ENCODE measurements at regions not wholly inside any gene's neighbourhood (a gene's known extent, or its start where the extent isn't known, plus 50 kb on each side); places are given as distances from the start of the nearest gene placed in this dataset.

- in situ Hi-C loops (cut with HindIII; ENCODE audit: low sequenced_read_pairs), result no loop called here
Observed at GRCh38 chr5:160961038-160961437, 109.0 kb upstream of the ATP10B start.

GRCh38 chr5:160960592-160960991 lies 108.6 kb upstream of the ATP10B start:
- in situ Hi-C loops (cut with HindIII; ENCODE audit: low sequenced_read_pairs), result no loop called here

- in situ Hi-C loops (cut with HindIII; ENCODE audit: low sequenced_read_pairs), result loop anchor here (10.0 kb wide), 1 partner anchor 405 kb away; no protein-coding TSS in a partner anchor
Observed at GRCh38 chr5:160959804-160960203, 107.8 kb upstream of the ATP10B start.

- in situ Hi-C loops (cut with HindIII; ENCODE audit: low sequenced_read_pairs), result loop anchor here (10.0 kb wide), 1 partner anchor 403 kb away; no protein-coding TSS in a partner anchor
Observed at GRCh38 chr5:160957312-160957861, 105.4 kb upstream of the ATP10B start.

GRCh38 chr5:160956051-160956450 lies 104.0 kb upstream of the ATP10B start:
- in situ Hi-C loops (cut with HindIII; ENCODE audit: low sequenced_read_pairs), result loop anchor here (10.0 kb wide), 1 partner anchor 401 kb away; no protein-coding TSS in a partner anchor

GRCh38 chr5:160950311-160950710 lies 98.3 kb upstream of the ATP10B start:
- in situ Hi-C loops (cut with HindIII; ENCODE audit: low sequenced_read_pairs), result loop anchor here (10.0 kb wide), 1 partner anchor 396 kb away; no protein-coding TSS in a partner anchor

GRCh38 chr5:160940725-160941124 lies 88.7 kb upstream of the ATP10B start:
- in situ Hi-C loops (cut with HindIII; ENCODE audit: low sequenced_read_pairs), result no loop called here

- in situ Hi-C loops (cut with HindIII; ENCODE audit: low sequenced_read_pairs), result no loop called here
Observed at GRCh38 chr5:160938532-160938931, 86.5 kb upstream of the ATP10B start.

GRCh38 chr5:160937570-160937969 lies 85.6 kb upstream of the ATP10B start:
- in situ Hi-C loops (cut with HindIII; ENCODE audit: low sequenced_read_pairs), result no loop called here

GRCh38 chr5:160935776-160936175 lies 83.8 kb upstream of the ATP10B start:
- in situ Hi-C loops (cut with HindIII; ENCODE audit: low sequenced_read_pairs), result no loop called here

- in situ Hi-C loops (cut with HindIII; ENCODE audit: low sequenced_read_pairs), result no loop called here
Observed at GRCh38 chr5:160931283-160931682, 79.3 kb upstream of the ATP10B start.

- in situ Hi-C loops (cut with HindIII; ENCODE audit: low sequenced_read_pairs), result no loop called here
Observed at GRCh38 chr5:160930406-160930805, 78.4 kb upstream of the ATP10B start.

- in situ Hi-C loops (cut with HindIII; ENCODE audit: low sequenced_read_pairs), result no loop called here
Observed at GRCh38 chr5:160929906-160930305, 77.9 kb upstream of the ATP10B start.

GRCh38 chr5:160929360-160929759 lies 77.3 kb upstream of the ATP10B start:
- in situ Hi-C loops (cut with HindIII; ENCODE audit: low sequenced_read_pairs), result no loop called here

GRCh38 chr5:160926428-160926827 lies 74.4 kb upstream of the ATP10B start:
- in situ Hi-C loops (cut with HindIII; ENCODE audit: low sequenced_read_pairs), result no loop called here

GRCh38 chr5:160925281-160925680 lies 73.3 kb upstream of the ATP10B start:
- in situ Hi-C loops (cut with HindIII; ENCODE audit: low sequenced_read_pairs), result no loop called here

- in situ Hi-C loops (cut with HindIII; ENCODE audit: low sequenced_read_pairs), result no loop called here
Observed at GRCh38 chr5:160923936-160924710, 72.1 kb upstream of the ATP10B start.

- in situ Hi-C loops (cut with HindIII; ENCODE audit: low sequenced_read_pairs), result no loop called here
Observed at GRCh38 chr5:160923411-160923810, 71.4 kb upstream of the ATP10B start.

- in situ Hi-C loops (cut with HindIII; ENCODE audit: low sequenced_read_pairs), result no loop called here
Observed at GRCh38 chr5:160922311-160922710, 70.3 kb upstream of the ATP10B start.

- in situ Hi-C loops (cut with HindIII; ENCODE audit: low sequenced_read_pairs), result no loop called here
Observed at GRCh38 chr5:160921423-160922285, 69.6 kb upstream of the ATP10B start.

GRCh38 chr5:160919626-160920025 lies 67.6 kb upstream of the ATP10B start:
- in situ Hi-C loops (cut with HindIII; ENCODE audit: low sequenced_read_pairs), result no loop called here

Measured in DLD1 (cell line).